ENCODE measurements at regions not wholly inside any gene's neighbourhood (a gene's known extent, or its start where the extent isn't known, plus 50 kb on each side); places are given as distances from the start of the nearest gene placed in this dataset.

GRCh38 chr3:137259089-137259488 lies 301.3 kb downstream of the IL20RB start:
- no peak for TF ChIP-seq CTCF (IDR thresholded peaks at IDR 0.05)
- no peak for TF ChIP-seq POLR2A (IDR thresholded peaks at IDR 0.05)
- no peak for TF ChIP-seq EP300 (IDR thresholded peaks at IDR 0.05)

Data from upper lobe of left lung (tissue), 4 donors.